ENCODE measurements at regions not wholly inside any gene's neighbourhood (a gene's known extent, or its start where the extent isn't known, plus 50 kb on each side); places are given as distances from the start of the nearest gene placed in this dataset.

DNA sequence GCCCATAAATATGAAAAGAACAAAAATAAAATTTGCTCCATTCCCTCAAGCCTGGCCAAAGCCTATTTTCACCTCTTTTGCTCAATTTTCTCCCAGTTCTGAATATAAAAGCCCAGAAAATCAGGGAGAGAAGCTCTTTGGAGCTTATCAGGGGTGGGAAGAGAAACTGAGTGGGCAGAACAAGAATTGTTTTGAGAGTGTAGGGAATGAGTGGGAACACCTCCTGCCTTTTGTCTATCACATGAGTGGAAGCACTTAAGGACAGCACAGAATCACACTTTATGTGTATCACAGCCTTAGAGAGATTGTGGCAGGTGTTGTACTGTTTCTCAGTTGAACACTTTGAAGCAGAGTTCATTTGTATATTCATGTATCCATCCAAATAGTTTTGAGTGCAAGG lies 139.2 kb upstream of the HMHB1 start:
- TF ChIP-seq, protein P1, sequence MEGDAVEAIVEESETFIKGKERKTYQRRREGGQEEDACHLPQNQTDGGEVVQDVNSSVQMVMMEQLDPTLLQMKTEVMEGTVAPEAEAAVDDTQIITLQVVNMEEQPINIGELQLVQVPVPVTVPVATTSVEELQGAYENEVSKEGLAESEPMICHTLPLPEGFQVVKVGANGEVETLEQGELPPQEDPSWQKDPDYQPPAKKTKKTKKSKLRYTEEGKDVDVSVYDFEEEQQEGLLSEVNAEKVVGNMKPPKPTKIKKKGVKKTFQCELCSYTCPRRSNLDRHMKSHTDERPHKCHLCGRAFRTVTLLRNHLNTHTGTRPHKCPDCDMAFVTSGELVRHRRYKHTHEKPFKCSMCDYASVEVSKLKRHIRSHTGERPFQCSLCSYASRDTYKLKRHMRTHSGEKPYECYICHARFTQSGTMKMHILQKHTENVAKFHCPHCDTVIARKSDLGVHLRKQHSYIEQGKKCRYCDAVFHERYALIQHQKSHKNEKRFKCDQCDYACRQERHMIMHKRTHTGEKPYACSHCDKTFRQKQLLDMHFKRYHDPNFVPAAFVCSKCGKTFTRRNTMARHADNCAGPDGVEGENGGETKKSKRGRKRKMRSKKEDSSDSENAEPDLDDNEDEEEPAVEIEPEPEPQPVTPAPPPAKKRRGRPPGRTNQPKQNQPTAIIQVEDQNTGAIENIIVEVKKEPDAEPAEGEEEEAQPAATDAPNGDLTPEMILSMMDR (IDR thresholded peaks at IDR 0.05; ENCODE audit: poor library complexity) = no peak
- no peak for TF ChIP-seq EZH2 (IDR thresholded peaks at IDR 0.05; ENCODE audit: borderline replicate concordance)

Data from hepatocyte (in vitro differentiated cells).